ENCODE measurements at regions not wholly inside any gene's neighbourhood (a gene's known extent, or its start where the extent isn't known, plus 50 kb on each side); places are given as distances from the start of the nearest gene placed in this dataset.

DNA sequence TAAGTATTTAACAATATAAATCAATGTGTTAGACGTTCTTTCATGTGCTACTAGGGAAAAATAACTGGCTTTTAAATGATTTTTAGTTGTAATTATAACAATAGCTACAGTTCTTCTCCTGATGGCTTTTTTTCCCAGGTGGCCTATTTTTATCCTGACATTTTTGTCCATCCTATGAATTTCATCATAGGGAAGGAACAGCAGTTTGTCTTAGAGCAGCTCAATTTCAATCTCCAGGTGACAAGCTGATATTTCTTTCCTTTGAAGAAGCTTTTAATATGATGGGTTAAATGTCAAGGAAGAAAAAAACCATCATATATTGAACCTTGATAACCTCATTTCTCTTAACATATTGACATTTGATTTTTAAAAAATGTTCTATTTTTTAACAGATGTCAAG is 163.0 kb upstream of the AGA start:
- no peaks in the 10 kb centered on the region for H3K9me3 Mint-ChIP-seq (ENCODE audit: unreplicated experiment)
- H3K4me1 Mint-ChIP-seq (ENCODE audit: unreplicated experiment) = no peaks in the 10 kb centered on the region
- TF ChIP-seq, protein P1, sequence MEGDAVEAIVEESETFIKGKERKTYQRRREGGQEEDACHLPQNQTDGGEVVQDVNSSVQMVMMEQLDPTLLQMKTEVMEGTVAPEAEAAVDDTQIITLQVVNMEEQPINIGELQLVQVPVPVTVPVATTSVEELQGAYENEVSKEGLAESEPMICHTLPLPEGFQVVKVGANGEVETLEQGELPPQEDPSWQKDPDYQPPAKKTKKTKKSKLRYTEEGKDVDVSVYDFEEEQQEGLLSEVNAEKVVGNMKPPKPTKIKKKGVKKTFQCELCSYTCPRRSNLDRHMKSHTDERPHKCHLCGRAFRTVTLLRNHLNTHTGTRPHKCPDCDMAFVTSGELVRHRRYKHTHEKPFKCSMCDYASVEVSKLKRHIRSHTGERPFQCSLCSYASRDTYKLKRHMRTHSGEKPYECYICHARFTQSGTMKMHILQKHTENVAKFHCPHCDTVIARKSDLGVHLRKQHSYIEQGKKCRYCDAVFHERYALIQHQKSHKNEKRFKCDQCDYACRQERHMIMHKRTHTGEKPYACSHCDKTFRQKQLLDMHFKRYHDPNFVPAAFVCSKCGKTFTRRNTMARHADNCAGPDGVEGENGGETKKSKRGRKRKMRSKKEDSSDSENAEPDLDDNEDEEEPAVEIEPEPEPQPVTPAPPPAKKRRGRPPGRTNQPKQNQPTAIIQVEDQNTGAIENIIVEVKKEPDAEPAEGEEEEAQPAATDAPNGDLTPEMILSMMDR (IDR thresholded peaks at IDR 0.05) = no peak
- no peaks in the 10 kb centered on the region for H3K36me3 Mint-ChIP-seq (ENCODE audit: unreplicated experiment)
- H3K4me3 Mint-ChIP-seq (ENCODE audit: unreplicated experiment) = no peak overlapping the region
- H3K27me3 Mint-ChIP-seq (ENCODE audit: unreplicated experiment) = peaks cover 4% of the 10 kb centered on the region
- H3K27ac Mint-ChIP-seq (ENCODE audit: unreplicated experiment) = no peak overlapping the region
- DNase-seq (ENCODE audit: extremely low spot score, unreplicated experiment) = no peak

DNA sequence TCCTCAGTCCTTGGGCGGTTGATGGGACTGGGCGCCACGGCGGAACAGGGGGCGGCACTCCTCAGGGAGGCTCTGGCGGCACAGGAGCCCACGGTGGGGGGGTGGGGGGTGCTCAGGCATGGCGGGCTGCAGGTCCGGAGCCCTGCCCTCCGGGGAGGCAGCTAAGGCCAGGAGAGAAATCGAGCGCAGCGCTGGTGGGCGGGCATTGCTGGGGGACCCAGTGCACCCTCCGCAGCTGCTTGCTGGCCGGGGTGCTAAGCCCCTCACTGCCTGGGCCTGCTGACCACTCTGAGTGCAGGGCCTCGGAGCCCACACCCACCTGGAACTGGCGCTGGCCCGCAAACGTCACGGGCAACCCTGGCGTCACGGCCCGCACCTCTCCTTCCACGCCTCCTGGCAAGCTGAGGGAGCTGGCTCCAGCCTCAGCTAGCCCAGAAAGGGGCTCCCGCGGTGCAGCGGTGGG is 164.9 kb upstream of the AGA start:
- DNase-seq (ENCODE audit: extremely low spot score, unreplicated experiment) = no peak
- no peak overlapping the region for H3K4me3 Mint-ChIP-seq (ENCODE audit: unreplicated experiment)
- TF ChIP-seq, protein P1 (IDR thresholded peaks at IDR 0.05) = no peak
- H3K27ac Mint-ChIP-seq (ENCODE audit: unreplicated experiment) = no peak overlapping the region
- peaks cover 6% of the 10 kb centered on the region for H3K27me3 Mint-ChIP-seq (ENCODE audit: unreplicated experiment)
- H3K4me1 Mint-ChIP-seq (ENCODE audit: unreplicated experiment) = no peaks in the 10 kb centered on the region
- H3K9me3 Mint-ChIP-seq (ENCODE audit: unreplicated experiment) = no peaks in the 10 kb centered on the region
- H3K36me3 Mint-ChIP-seq (ENCODE audit: unreplicated experiment) = no peaks in the 10 kb centered on the region

- no peaks in the 10 kb centered on the region for H3K36me3 Mint-ChIP-seq (ENCODE audit: unreplicated experiment)
- TF ChIP-seq, protein P1 (IDR thresholded peaks at IDR 0.05) = no peak
- H3K9me3 Mint-ChIP-seq (ENCODE audit: unreplicated experiment) = no peaks in the 10 kb centered on the region
- DNase-seq (ENCODE audit: extremely low spot score, unreplicated experiment) = no peak
- H3K27ac Mint-ChIP-seq (ENCODE audit: unreplicated experiment) = no peak overlapping the region
- H3K27me3 Mint-ChIP-seq (ENCODE audit: unreplicated experiment) = peaks cover 12% of the 10 kb centered on the region
- no peak overlapping the region for H3K4me3 Mint-ChIP-seq (ENCODE audit: unreplicated experiment)
- no peaks in the 10 kb centered on the region for H3K4me1 Mint-ChIP-seq (ENCODE audit: unreplicated experiment)
These were observed 169.9 kb upstream of the AGA start for GRCh38 chr4:177611974-177612664.

- peaks cover 12% of the 10 kb centered on the region for H3K27me3 Mint-ChIP-seq (ENCODE audit: unreplicated experiment)
- no peak overlapping the region for H3K4me3 Mint-ChIP-seq (ENCODE audit: unreplicated experiment)
- TF ChIP-seq, protein P1 (IDR thresholded peaks at IDR 0.05) = no peak
- H3K9me3 Mint-ChIP-seq (ENCODE audit: unreplicated experiment) = no peaks in the 10 kb centered on the region
- no peaks in the 10 kb centered on the region for H3K4me1 Mint-ChIP-seq (ENCODE audit: unreplicated experiment)
- DNase-seq (ENCODE audit: extremely low spot score, unreplicated experiment) = no peak
- H3K36me3 Mint-ChIP-seq (ENCODE audit: unreplicated experiment) = no peaks in the 10 kb centered on the region
- no peak overlapping the region for H3K27ac Mint-ChIP-seq (ENCODE audit: unreplicated experiment)
These were observed 170.4 kb upstream of the AGA start for GRCh38 chr4:177612684-177613083.

DNA sequence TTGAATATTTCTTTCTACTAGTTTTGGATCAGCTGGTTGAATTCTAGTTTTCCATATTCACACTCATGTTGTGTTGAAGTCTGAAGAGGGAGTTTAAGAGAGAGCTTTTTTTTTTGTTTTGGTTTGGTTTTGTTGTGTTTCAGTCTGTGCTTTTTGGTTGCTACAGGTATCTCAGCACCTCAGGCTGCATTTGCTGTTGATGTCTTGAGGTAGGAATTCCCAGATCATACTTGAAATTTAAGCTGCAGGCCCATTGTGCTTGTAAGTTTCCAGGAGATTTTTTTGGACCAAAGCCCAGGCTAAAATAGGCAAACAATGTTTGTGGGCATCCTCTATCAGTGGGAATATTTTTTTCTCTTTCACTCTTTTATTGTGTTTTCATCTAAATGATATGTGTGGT is 190.2 kb upstream of the AGA start:
- H3K27ac Mint-ChIP-seq (ENCODE audit: unreplicated experiment) = no peak overlapping the region
- TF ChIP-seq, protein P1 (IDR thresholded peaks at IDR 0.05) = no peak
- no peaks in the 10 kb centered on the region for H3K4me1 Mint-ChIP-seq (ENCODE audit: unreplicated experiment)
- peaks cover 4% of the 10 kb centered on the region for H3K9me3 Mint-ChIP-seq (ENCODE audit: unreplicated experiment)
- no peaks in the 10 kb centered on the region for H3K27me3 Mint-ChIP-seq (ENCODE audit: unreplicated experiment)
- H3K4me3 Mint-ChIP-seq (ENCODE audit: unreplicated experiment) = no peak overlapping the region
- DNase-seq (ENCODE audit: extremely low spot score, unreplicated experiment) = no peak
- no peaks in the 10 kb centered on the region for H3K36me3 Mint-ChIP-seq (ENCODE audit: unreplicated experiment)

All from osteocyte (in vitro differentiated cells).